Liver (tissue), 8 donors: ENCODE measurements at regions not wholly inside any gene's neighbourhood (a gene's known extent, or its start where the extent isn't known, plus 50 kb on each side); places are given as distances from the start of the nearest gene placed in this dataset.

Experiments
- DNase-seq: peaks from one replicate; pipeline ENCODE4 v3.0.0-alpha.2; 2017; ENCODE audit warnings: low spot score
- H3K27ac ChIP-seq, 2 donors: one replicate each; pipeline ENCODE4 v1.7.0; 2013; ENCODE audit warnings: inconsistent platforms in 2 of 2, low read length in 2 of 2, control low read depth in 1 of 2, low read depth in 1 of 2, mild to moderate bottlenecking in 1 of 2
- H3K27me3 ChIP-seq, 4 donors: one replicate each; pipeline versions ENCODE4 v1.6.1 to v1.7.0; 2013; ENCODE audit warnings: low read length in 3 of 4, inconsistent platforms in 1 of 4, mild to moderate bottlenecking in 1 of 4, moderate library complexity in 1 of 4; ENCODE audit not compliant: control insufficient read depth in 4 of 4, insufficient read depth in 4 of 4
- H3K36me3 ChIP-seq, 4 donors: one replicate each; pipeline versions ENCODE4 v1.6.1 to v1.7.0; 2013; ENCODE audit warnings: low read length in 3 of 4, mild to moderate bottlenecking in 3 of 4, low read depth in 1 of 4, moderate library complexity in 1 of 4; ENCODE audit not compliant: control insufficient read depth in 4 of 4, insufficient read depth in 3 of 4
- H3K4me1 ChIP-seq, 4 donors: one replicate each; pipeline versions ENCODE4 v1.6.1 to v1.7.0; 2013; ENCODE audit warnings: low read length in 3 of 4, mild to moderate bottlenecking in 3 of 4, moderate library complexity in 1 of 4; ENCODE audit not compliant: control insufficient read depth in 4 of 4, insufficient read depth in 4 of 4
- H3K4me3 ChIP-seq, 3 donors: one replicate each; pipeline versions ENCODE4 v1.6.1 to v1.7.0; 2013; ENCODE audit warnings: low read length in 3 of 3, control low read depth in 1 of 3, low read depth in 1 of 3, mild to moderate bottlenecking in 1 of 3
- H3K9ac ChIP-seq, 2 donors: one replicate each; pipeline ENCODE4 v1.7.0; 2013; ENCODE audit warnings: low read length in 2 of 2, mild to moderate bottlenecking in 2 of 2, moderate library complexity in 2 of 2, control low read depth in 1 of 2, low read depth in 1 of 2
- H3K9me3 ChIP-seq, 4 donors: one replicate each; pipeline versions ENCODE4 v1.6.1 to v1.7.0; 2013; ENCODE audit warnings: low read length in 3 of 4; ENCODE audit not compliant: control insufficient read depth in 4 of 4
- ATF3 ChIP-seq: IDR thresholded peaks from 2 replicates; pipeline ENCODE4 v1.6.1; 2016; ENCODE audit warnings: antibody characterized with exemption
- EGR1 ChIP-seq, 2 donors: IDR thresholded peaks; 2 replicates each; pipeline ENCODE4 v1.6.1; 2016 to 2018; ENCODE audit warnings: antibody characterized with exemption in 2 of 2, low read depth in 2 of 2
- FOXA1 ChIP-seq: IDR thresholded peaks from 2 replicates; pipeline ENCODE4 v1.6.1; 2016; ENCODE audit warnings: antibody characterized with exemption
- FOXA2 ChIP-seq: IDR thresholded peaks from 2 replicates; pipeline ENCODE4 v1.6.1; 2016; ENCODE audit warnings: antibody characterized with exemption
- GABPA ChIP-seq, 2 donors: IDR thresholded peaks in 1 of 2; conservative IDR thresholded peaks in 1 of 2; 2 replicates each; pipeline ENCODE4 v1.6.1; 2016; ENCODE audit warnings: antibody characterized with exemption in 2 of 2, mild to moderate bottlenecking in 1 of 2, moderate library complexity in 1 of 2
- HNF4A ChIP-seq, 2 donors: conservative IDR thresholded peaks; 2 replicates each; pipeline ENCODE4 v1.6.1; 2016; ENCODE audit warnings: antibody characterized with exemption in 2 of 2, mild to moderate bottlenecking in 2 of 2
- HNF4G ChIP-seq: IDR thresholded peaks from 2 replicates; pipeline ENCODE4 v1.6.1; 2016; ENCODE audit warnings: antibody characterized with exemption
- JUND ChIP-seq, 2 donors: IDR thresholded peaks; 2 replicates each; pipeline ENCODE4 v1.6.1; 2016; ENCODE audit warnings: antibody characterized with exemption in 2 of 2
- MAX ChIP-seq: IDR thresholded peaks from 2 replicates; pipeline ENCODE4 v1.6.1; 2016; ENCODE audit warnings: antibody characterized with exemption
- NR2F2 ChIP-seq: IDR thresholded peaks from 2 replicates; pipeline ENCODE4 v1.6.1; 2016; ENCODE audit warnings: antibody characterized with exemption
- RAD21 ChIP-seq, 2 donors: IDR thresholded peaks; 2 replicates each; pipeline ENCODE4 v1.6.1; 2016; ENCODE audit warnings: antibody characterized with exemption in 2 of 2, mild to moderate bottlenecking in 2 of 2
- REST ChIP-seq: IDR thresholded peaks from 2 replicates; pipeline ENCODE4 v1.6.1; 2016; ENCODE audit warnings: antibody characterized with exemption, mild to moderate bottlenecking
- RXRA ChIP-seq, 2 donors: IDR thresholded peaks; 2 replicates each; pipeline ENCODE4 v1.6.1; 2017 to 2018; ENCODE audit warnings: antibody characterized with exemption in 2 of 2, mild to moderate bottlenecking in 1 of 2
- SP1 ChIP-seq: IDR thresholded peaks from 2 replicates; pipeline ENCODE4 v1.6.1; 2018; ENCODE audit warnings: antibody characterized with exemption, mild to moderate bottlenecking
- TAF1 ChIP-seq: conservative IDR thresholded peaks from 2 replicates; pipeline ENCODE4 v1.6.1; 2016; ENCODE audit warnings: antibody characterized with exemption, mild to moderate bottlenecking
- YY1 ChIP-seq: IDR thresholded peaks from 2 replicates; pipeline ENCODE4 v1.6.1; 2016; ENCODE audit warnings: antibody characterized with exemption, mild to moderate bottlenecking
- WGBS: extraction: QIAGEN DNeasy Blood & Tissue Kit; methylation state at CpG from one replicate; pipeline ENCODE4 v1.1.7; 2013; 5-methylcytosine and 5-hydroxymethylcytosine counted together
- TF ChIP-seq, protein P1 (sequence below): IDR thresholded peaks from 2 replicates; pipeline ENCODE4 v1.6.1; 2016; ENCODE audit warnings: antibody characterized with exemption
- TF ChIP-seq, protein P2 (sequence below): fragments of 150-350 bp; IDR thresholded peaks from 2 replicates; pipeline ENCODE4 v1.5.1; 2017; ENCODE audit warnings: improper control_type of control experiment, low read depth, low read length; ENCODE audit not compliant: missing input control
- donor health status: healthy.
- donor health status: healthy.
- donor health status: healthy.
- donor health status: healthy.
- donor health status: healthy.

DNA sequence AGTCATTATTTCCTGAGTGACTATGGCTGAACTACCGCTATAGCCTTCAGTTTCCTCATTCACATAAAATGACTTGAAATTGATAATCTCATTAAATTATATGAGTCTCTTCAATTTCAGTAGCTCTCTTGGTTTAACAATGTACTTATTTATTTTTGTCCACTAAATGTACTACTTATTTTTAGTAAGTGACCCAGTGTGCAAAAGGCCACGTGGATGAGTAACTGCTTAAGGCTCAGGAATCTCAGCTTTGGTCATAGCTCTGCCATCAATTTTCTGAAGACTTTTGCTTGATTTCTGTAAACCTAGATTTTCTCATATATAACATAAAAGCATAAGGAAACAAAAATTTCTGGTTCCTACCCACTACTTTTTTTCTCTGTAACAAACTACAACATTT is 1132.9 kb upstream of the CDH8 start:
- no peak for DNase-seq
- no peak overlapping the region for H3K4me3 ChIP-seq
- TF ChIP-seq NR2F2, result no peak
- TF ChIP-seq FOXA2, result no peak
- TF ChIP-seq, protein P1, sequence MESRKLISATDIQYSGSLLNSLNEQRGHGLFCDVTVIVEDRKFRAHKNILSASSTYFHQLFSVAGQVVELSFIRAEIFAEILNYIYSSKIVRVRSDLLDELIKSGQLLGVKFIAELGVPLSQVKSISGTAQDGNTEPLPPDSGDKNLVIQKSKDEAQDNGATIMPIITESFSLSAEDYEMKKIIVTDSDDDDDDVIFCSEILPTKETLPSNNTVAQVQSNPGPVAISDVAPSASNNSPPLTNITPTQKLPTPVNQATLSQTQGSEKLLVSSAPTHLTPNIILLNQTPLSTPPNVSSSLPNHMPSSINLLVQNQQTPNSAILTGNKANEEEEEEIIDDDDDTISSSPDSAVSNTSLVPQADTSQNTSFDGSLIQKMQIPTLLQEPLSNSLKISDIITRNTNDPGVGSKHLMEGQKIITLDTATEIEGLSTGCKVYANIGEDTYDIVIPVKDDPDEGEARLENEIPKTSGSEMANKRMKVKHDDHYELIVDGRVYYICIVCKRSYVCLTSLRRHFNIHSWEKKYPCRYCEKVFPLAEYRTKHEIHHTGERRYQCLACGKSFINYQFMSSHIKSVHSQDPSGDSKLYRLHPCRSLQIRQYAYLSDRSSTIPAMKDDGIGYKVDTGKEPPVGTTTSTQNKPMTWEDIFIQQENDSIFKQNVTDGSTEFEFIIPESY, result no peak
- no peak for TF ChIP-seq YY1
- TF ChIP-seq FOXA1, result no peak
- TF ChIP-seq GABPA (IDR thresholded peaks at IDR 0.05 in 1 of 2, conservative IDR thresholded peaks at IDR 0.05 in 1 of 2), result no peak
- TF ChIP-seq, protein P2, sequence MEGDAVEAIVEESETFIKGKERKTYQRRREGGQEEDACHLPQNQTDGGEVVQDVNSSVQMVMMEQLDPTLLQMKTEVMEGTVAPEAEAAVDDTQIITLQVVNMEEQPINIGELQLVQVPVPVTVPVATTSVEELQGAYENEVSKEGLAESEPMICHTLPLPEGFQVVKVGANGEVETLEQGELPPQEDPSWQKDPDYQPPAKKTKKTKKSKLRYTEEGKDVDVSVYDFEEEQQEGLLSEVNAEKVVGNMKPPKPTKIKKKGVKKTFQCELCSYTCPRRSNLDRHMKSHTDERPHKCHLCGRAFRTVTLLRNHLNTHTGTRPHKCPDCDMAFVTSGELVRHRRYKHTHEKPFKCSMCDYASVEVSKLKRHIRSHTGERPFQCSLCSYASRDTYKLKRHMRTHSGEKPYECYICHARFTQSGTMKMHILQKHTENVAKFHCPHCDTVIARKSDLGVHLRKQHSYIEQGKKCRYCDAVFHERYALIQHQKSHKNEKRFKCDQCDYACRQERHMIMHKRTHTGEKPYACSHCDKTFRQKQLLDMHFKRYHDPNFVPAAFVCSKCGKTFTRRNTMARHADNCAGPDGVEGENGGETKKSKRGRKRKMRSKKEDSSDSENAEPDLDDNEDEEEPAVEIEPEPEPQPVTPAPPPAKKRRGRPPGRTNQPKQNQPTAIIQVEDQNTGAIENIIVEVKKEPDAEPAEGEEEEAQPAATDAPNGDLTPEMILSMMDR, result no peak
- TF ChIP-seq RXRA (IDR thresholded peaks at IDR 0.05), result no peak
- no peak for TF ChIP-seq REST
- no peak for TF ChIP-seq HNF4A (conservative IDR thresholded peaks at IDR 0.05)
- no peak for TF ChIP-seq RAD21 (IDR thresholded peaks at IDR 0.05)
- TF ChIP-seq HNF4G, result no peak
- no peak for TF ChIP-seq EGR1 (IDR thresholded peaks at IDR 0.05; ENCODE audit: low read depth in 2 of 2)
- TF ChIP-seq SP1, result no peak
- no peak for TF ChIP-seq MAX
- TF ChIP-seq JUND (IDR thresholded peaks at IDR 0.05), result no peak
- no peak for TF ChIP-seq TAF1
- no peak for TF ChIP-seq ATF3
- H3K9ac ChIP-seq, result no peak overlapping the region
- no peak overlapping the region for H3K27ac ChIP-seq
- 82% methylated on average over 2 of the region's 2 CpGs for WGBS
- H3K9me3 ChIP-seq, result no peaks in the 10 kb centered on the region
- H3K36me3 ChIP-seq, result no peaks in the 10 kb centered on the region
- H3K27me3 ChIP-seq, result no peaks in the 10 kb centered on the region
- H3K4me1 ChIP-seq, result no peaks in the 10 kb centered on the region
